ENCODE measurements at regions not wholly inside any gene's neighbourhood (a gene's known extent, or its start where the extent isn't known, plus 50 kb on each side); places are given as distances from the start of the nearest gene placed in this dataset.

GRCh38 chr22:34943830-34944229, 122.1 kb upstream of the ISX start:
- DNase-seq: no peak

DNA sequence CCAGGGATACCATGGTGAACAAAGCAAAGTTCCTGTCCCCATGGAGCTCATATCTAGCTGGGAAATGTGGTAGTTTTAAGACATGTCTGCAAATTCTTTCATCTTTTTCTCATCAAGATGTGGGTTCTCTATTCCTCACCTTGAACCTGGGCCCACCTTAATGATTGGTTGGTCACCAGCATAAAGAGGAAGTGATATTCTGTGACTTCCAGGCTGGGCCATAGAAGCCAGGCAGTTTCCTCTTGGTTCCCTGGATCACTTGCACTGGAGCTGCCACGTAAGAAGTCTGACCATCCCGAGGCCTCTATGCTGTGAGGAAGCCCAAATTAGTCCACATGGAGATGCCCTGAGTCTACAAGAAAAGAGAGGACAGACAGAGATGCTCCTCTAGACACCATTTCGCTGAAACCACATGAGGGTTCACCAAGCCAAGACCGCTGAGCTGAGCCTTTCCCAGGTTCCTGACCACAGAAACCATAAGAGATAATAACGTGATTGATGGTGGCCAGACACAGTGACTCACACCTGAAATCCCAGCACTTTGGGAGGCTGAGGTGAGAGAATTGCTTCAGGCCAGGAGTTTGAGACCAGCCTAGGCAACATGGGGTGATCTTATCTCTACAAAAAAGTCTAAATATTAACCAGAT, 119.5 kb upstream of the ISX start:
- DNase-seq: no peak

- DNase-seq: no peak
These were observed 115.5 kb upstream of the ISX start for GRCh38 chr22:34950489-34950888.

- no peak for DNase-seq
These were observed 114.7 kb upstream of the ISX start for GRCh38 chr22:34951212-34951611.

- no peak for DNase-seq
These were observed 106.0 kb upstream of the ISX start for GRCh38 chr22:34960005-34960404.

GRCh38 chr22:34966980-34967565, 98.9 kb upstream of the ISX start:
- DNase-seq: no peak

GRCh38 chr22:34969001-34969790, 96.8 kb upstream of the ISX start:
- no peak for DNase-seq

GRCh38 chr22:34971456-34971855, 94.5 kb upstream of the ISX start:
- DNase-seq: no peak

DNA sequence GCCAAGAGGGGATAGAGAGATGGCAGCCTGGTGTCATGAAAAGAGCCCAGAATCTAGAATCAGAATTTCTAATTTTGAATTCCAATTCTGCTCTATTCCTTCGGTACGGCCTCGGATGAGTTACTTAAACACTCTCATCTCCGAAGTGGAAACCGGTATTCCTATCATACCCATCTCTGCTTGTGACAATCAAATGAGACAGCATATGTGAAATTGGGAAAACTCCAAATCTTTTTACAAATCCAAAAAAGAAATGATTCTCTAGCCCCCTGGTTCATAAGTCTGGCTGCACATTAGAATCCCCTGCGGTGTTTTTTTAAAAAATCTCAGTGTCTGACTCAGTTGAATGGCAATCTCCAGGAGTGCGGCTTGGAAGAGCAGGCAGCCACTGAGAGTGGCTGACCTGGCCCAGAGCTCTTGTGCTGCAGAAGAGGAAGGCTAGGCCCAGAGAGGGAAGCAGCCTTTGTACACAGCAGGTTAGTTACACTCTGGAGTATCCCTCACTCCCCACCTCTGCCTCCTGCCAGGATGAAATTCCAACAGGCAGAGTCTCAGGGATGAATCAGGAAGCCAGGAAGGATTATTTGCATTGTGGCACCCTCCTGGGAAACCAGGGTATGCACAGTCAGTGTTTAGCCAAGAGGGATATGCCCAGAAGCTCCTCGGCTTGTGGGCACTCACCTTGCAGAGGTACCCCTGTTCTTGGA, 93.6 kb upstream of the ISX start:
- no peak for DNase-seq

DNA sequence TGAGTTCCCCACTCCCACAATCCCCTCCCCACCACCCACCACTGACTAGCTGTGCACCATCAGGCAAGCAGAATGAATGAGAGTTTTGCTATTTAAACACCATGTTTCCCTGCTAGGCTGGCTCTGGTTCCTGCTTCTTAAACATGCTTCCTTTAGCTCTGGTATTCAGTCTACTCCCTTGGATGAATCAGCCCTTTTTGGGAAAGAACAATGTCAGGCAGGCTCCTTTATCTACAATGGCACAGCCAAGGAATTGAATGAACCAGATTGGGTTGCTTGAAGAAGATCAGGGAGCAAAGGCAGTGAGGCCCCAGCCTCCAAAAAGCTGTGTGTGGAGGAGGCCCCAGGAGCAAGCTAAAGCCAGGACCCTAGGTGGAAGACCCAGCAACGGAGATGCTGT, 92.9 kb upstream of the ISX start:
- no peak for DNase-seq

GRCh38 chr22:34973926-34974325, 92.0 kb upstream of the ISX start:
- DNase-seq: no peak

- DNase-seq: no peak
These were observed 90.2 kb upstream of the ISX start for GRCh38 chr22:34975721-34976120.

DNA sequence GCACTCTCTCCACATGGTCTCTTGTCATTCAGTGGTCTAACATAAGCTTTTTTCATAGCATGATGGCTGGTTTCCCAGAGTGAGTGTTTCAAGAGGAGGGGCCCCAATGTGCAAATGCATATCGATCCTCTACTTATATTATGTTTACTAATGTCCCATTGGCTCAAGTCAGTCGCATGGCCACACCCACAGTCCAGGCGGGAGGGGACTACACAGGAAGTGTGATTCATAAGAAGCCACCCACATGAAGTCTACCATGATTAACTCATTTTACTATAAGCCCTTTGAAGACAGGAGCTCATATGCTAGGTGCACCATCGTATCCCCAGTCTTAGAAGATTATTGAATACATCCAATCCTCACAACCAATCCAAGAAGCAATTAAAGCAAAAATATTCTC, 89.5 kb upstream of the ISX start:
- DNase-seq: no peak

DNA sequence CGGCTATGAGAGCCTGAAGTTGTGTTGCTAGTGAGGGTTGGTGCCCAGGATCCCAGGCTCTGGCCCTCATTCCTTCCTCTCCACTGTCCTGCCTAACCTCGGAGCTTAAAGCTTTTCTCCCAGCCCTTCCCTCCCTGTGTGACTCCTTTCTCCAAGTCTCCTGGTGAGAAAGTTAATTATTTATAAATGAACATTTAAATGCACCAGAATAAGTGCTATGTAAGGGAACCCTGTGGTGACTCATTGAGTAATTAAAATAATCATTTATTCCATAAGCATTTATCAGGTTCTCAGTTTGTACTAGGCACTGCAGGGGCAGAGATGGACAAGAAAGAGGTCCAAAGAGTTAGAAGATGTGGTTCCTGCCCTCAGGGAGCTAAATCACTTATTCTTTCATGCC, 89.1 kb upstream of the ISX start:
- DNase-seq: no peak

DNA sequence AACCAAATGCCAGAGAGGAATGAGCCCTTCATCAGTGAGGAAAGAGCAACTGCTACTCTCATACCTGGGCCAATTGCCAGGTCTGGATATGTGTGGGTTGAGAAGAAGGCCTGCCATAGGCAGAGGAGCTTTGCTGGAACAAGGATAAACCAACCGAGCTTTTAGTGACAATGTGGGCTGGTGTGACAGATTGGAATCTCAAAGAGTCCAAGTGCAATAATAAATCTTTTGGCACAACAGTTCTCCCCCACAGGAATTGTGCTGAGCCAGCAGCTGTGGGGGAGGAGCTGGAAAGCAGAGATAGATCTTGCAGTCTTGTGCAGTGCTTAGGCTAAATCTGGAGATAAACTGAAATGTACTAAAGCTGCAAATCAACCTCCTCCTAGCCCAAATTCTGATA, 79.4 kb upstream of the ISX start:
- no peak for DNase-seq

DNA sequence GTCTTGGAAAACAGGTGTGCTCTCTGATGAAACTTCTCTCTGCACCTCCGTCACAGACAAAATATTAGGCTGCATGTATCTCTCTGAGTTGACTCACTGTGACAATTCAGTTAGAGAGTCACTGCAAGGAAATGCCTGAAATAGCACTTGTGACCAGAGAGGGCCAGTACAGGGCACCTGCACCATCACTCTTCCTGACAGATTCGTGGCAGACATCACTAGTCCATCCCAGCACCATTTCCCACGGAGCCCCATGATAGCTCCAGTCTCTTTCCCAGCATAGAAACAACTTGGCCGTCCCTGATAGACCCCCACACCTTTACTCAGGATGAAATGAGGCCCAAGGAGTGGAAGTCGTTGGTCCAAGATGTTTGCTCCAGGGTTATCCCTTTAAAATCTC, 73.3 kb upstream of the ISX start:
- no peak for DNase-seq

GRCh38 chr22:34993548-34993947, 72.4 kb upstream of the ISX start:
- DNase-seq: no peak

GRCh38 chr22:34997633-34998299, 68.2 kb upstream of the ISX start:
- no peak for DNase-seq

DNA sequence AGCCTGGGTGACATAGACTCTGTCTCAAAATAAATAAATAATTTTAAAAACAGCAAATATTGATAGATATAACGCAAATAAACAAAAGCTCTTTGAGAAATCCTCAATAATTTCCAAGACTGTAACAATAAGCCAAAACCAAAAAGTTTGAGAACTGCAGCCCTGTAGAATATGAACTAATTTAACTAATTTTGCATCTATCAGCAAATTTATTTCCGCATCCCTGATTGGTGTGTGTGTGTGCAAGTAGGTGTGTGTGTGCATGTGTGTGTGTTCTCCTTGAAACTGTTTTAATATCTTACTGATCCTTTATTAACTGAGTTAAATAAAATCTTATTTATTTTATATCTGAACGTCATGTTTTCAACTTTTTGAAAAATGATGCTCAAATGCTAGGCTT, 67.0 kb upstream of the ISX start:
- DNase-seq: no peak

GRCh38 chr22:35008213-35008612, 57.7 kb upstream of the ISX start:
- DNase-seq: no peak

- no peak for DNase-seq
These were observed 55.4 kb upstream of the ISX start for GRCh38 chr22:35010543-35010942.

GRCh38 chr22:35014812-35015211, 51.1 kb upstream of the ISX start:
- DNase-seq: no peak
